ENCODE measurements at regions not wholly inside any gene's neighbourhood (a gene's known extent, or its start where the extent isn't known, plus 50 kb on each side); places are given as distances from the start of the nearest gene placed in this dataset.

- H3K4me2 ChIP-seq = no peak overlapping the region
- WGBS (ENCODE audit: missing lambda C conversion rate) = 65% methylated on average over 1 of the region's 1 CpG
- no peak for FAIRE-seq
- ChIA-PET POLR2A (no interaction called here), CTCF (no interaction called here)
- no peaks in the 10 kb centered on the region for H3K9me3 ChIP-seq
- H3K4me1 ChIP-seq = no peaks in the 10 kb centered on the region
- ATAC-seq = no peak
- DNase-seq (ENCODE audit: low read depth in 1 of 2, low spot score in 1 of 2) = no peak
- TF ChIP-seq MAFK (IDR thresholded peaks at IDR 0.05; ENCODE audit: partially characterized antibody) (no peak), SMC3 (IDR thresholded peaks at IDR 0.05) (no peak), JUNB (IDR thresholded peaks at IDR 0.05) (no peak), CEBPB (IDR thresholded peaks at IDR 0.05) (no peak), ESRRA (IDR thresholded peaks at IDR 0.05; ENCODE audit: borderline replicate concordance, low read length) (no peak), FOXS1 (CRISPR knock-in tag; IDR thresholded peaks at IDR 0.05) (no peak), SREBF2 (IDR thresholded peaks at IDR 0.05) (no peak), CTCF (IDR thresholded peaks at IDR 0.05) (no peak), RFX5 (IDR thresholded peaks at IDR 0.05) (no peak), POLR2A (IDR thresholded peaks at IDR 0.05; ENCODE audit: low read length) (no peak), KDM5A (IDR thresholded peaks at IDR 0.05) (no peak), HDAC2 (IDR thresholded peaks at IDR 0.05) (no peak), HOXB5 (CRISPR knock-in tag; IDR thresholded peaks at IDR 0.05) (no peak), TP53 (CRISPR knock-in tag; IDR thresholded peaks at IDR 0.05) (no peak), USF2 (IDR thresholded peaks at IDR 0.05) (no peak), ZNF302 (CRISPR knock-in tag; IDR thresholded peaks at IDR 0.05) (no peak), ZC3H11A (IDR thresholded peaks at IDR 0.05) (no peak), HES2 (IDR thresholded peaks at IDR 0.05) (no peak), BCL3 (IDR thresholded peaks at IDR 0.05) (no peak), NFE2L2 (conservative IDR thresholded peaks at IDR 0.05; ENCODE audit: low read length) (no peak)
- H3K27ac ChIP-seq = no peak overlapping the region
- no peak overlapping the region for H3K4me3 ChIP-seq
Measured at GRCh38 chr12:88767699-88768098, 187.4 kb upstream of the KITLG start.

- FAIRE-seq (no peak), DNase-seq (ENCODE audit: low read depth in 1 of 2, low spot score in 1 of 2) (no peak), ATAC-seq (no peak)
- no peak for TF ChIP-seq RNF2 (IDR thresholded peaks at IDR 0.05; ENCODE audit: borderline replicate concordance, low read depth)
- no peak for TF ChIP-seq HEYL (CRISPR knock-in tag; IDR thresholded peaks at IDR 0.05)
- TF ChIP-seq MAX (IDR thresholded peaks at IDR 0.05) = no peak
- no peak for TF ChIP-seq CBX2 (IDR thresholded peaks at IDR 0.05; ENCODE audit: borderline replicate concordance, low read depth)
- no peak for TF ChIP-seq MYC (IDR thresholded peaks at IDR 0.05; ENCODE audit: borderline replicate concordance, low read length)
- no peak for TF ChIP-seq RARB (CRISPR knock-in tag; IDR thresholded peaks at IDR 0.05)
- TF ChIP-seq SMC3 (IDR thresholded peaks at IDR 0.05) = no peak
- no peak for TF ChIP-seq BHLHE40 (IDR thresholded peaks at IDR 0.05; ENCODE audit: low read depth, low read length)
- TF ChIP-seq EHF (CRISPR knock-in tag; IDR thresholded peaks at IDR 0.05) = no peak
- TF ChIP-seq ZC3H11A (IDR thresholded peaks at IDR 0.05) = no peak
- TF ChIP-seq MAFK (IDR thresholded peaks at IDR 0.05; ENCODE audit: partially characterized antibody) = no peak
- TF ChIP-seq ELK1 (IDR thresholded peaks at IDR 0.05; ENCODE audit: low read depth, low read length) = no peak
- no peak for TF ChIP-seq CEBPB (IDR thresholded peaks at IDR 0.05)
- no peak for TF ChIP-seq JUN (IDR thresholded peaks at IDR 0.05)
- TF ChIP-seq RCOR1 (IDR thresholded peaks at IDR 0.05; ENCODE audit: low read depth, low read length) = no peak
- Histone ChIP-seq H3K27ac (no peak overlapping the region), H3K4me2 (no peak overlapping the region), H3K4me3 (no peak overlapping the region), H3K4me1 (no peaks in the 10 kb centered on the region), H3K9me3 (no peaks in the 10 kb centered on the region)
- ChIA-PET POLR2A (no interaction called here), CTCF (no interaction called here)
- WGBS (ENCODE audit: missing lambda C conversion rate) = 37% methylated on average over 3 of the region's 3 CpGs
Measured at GRCh38 chr12:88764781-88765480, 184.7 kb upstream of the KITLG start.
